Adrenal gland (tissue), 9 donors: ENCODE measurements at regions not wholly inside any gene's neighbourhood (a gene's known extent, or its start where the extent isn't known, plus 50 kb on each side); places are given as distances from the start of the nearest gene placed in this dataset.

ENCODE experiments used
- DNase-seq, 7 donors: peaks; one replicate each; pipeline ENCODE4 v3.0.0-alpha.2; 2019 to 2020
- H3K27ac ChIP-seq, 5 donors: fragments of 200-600 bp; sonication (generic) in 4 of 5; 1 replicate in 3 of 5; 2 replicates in 2 of 5; pipeline versions ENCODE4 v1.5.1 to v1.8.0; 2016 to 2020; ENCODE audit warnings: mild to moderate bottlenecking in 1 of 5
- H3K27me3 ChIP-seq: fragments of 200-600 bp; 2 replicates; pipeline ENCODE4 v1.8.0; 2021
- H3K36me3 ChIP-seq, 2 donors: fragments of 200-600 bp; replicated peaks in 1 of 2; 1 replicate in 1 of 2; 2 replicates in 1 of 2; pipeline versions ENCODE4 v1.5.1 to v1.8.0; 2018 to 2022
- H3K4me1 ChIP-seq, 2 donors: fragments of 200-600 bp; replicated peaks in 1 of 2; 1 replicate in 1 of 2; 2 replicates in 1 of 2; pipeline versions ENCODE4 v1.5.1 to v1.8.0; 2018 to 2021
- H3K4me3 ChIP-seq, 4 donors: fragments of 200-600 bp; sonication (generic) in 3 of 4; one replicate each; pipeline ENCODE4 v1.5.1; 2016 to 2018
- H3K9me3 ChIP-seq, 3 donors: fragments of 200-600 bp; sonication (generic) in 1 of 3; replicated peaks in 1 of 3; 1 replicate in 2 of 3; 2 replicates in 1 of 3; pipeline versions ENCODE4 v1.5.1 to v1.8.0; 2016 to 2021
- CTCF ChIP-seq, 6 experiments: fragments of 450-650 bp in 4 of 6; fragments of 200-600 bp in 2 of 6; sonication (generic) in 1 of 6; IDR thresholded peaks; 1 replicate in 5 of 6; 2 replicates in 1 of 6; pipeline versions ENCODE4 v1.5.1 to v1.8.0; 2016 to 2021; ENCODE audit warnings: antibody characterized with exemption in 6 of 6, mild to moderate bottlenecking in 2 of 6, moderate library complexity in 1 of 6
- POLR2A ChIP-seq, 2 donors: fragments of 450-650 bp; IDR thresholded peaks; one replicate each; pipeline ENCODE4 v1.6.1; 2017; ENCODE audit warnings: antibody characterized with exemption in 2 of 2, mild to moderate bottlenecking in 2 of 2, moderate library complexity in 1 of 2
- WGBS, 4 donors: extraction: QIAGEN DNeasy Blood & Tissue Kit in 2 of 4; methylation state at CpG; one replicate each; pipeline versions ENCODE4 v1.1.5 to v1.1.7; 2013 to 2017; 5-methylcytosine and 5-hydroxymethylcytosine counted together
- intact Hi-C, 2 donors: fragments of 100-400 bp; cut with DNase I; formaldehyde crosslinking; loops; one replicate each; pipeline versions ENCODE4 v1.14.1 to v1.15.0; 2022 to 2023
- donor health status: healthy with polysubstance abuse.
- donor health status: Bipolar disorder and iron deficiency.
- donor health status: DM: yes; HTN: yes; CAD: no.
- donor health status: DM: no; HTN: no; CAD: no.
- donor health status: DM: no; HTN: no; CAD: no.

GRCh38 chr5:104599726-104600125 is 1037.1 kb upstream of the NUDT12 start:
- Histone ChIP-seq H3K36me3 (no peaks in the 10 kb centered on the region), H3K9me3 (no peaks in the 10 kb centered on the region), H3K27me3 (no peaks in the 10 kb centered on the region), H3K27ac (no peak overlapping the region), H3K4me3 (no peak overlapping the region), H3K4me1 (no peaks in the 10 kb centered on the region)
- 41 to 71% (median 57%) methylated on average over 2 of the region's 2 CpGs for WGBS, 4 donors
- TF ChIP-seq POLR2A (IDR thresholded peaks at IDR 0.05) (no peak), CTCF (IDR thresholded peaks at IDR 0.05) (no peak)
- no peak for DNase-seq
- intact Hi-C loops, result no loop called here

GRCh38 chr5:104598285-104598684 is 1035.7 kb upstream of the NUDT12 start:
- no peaks in the 10 kb centered on the region for H3K36me3 ChIP-seq
- no peak for TF ChIP-seq POLR2A (IDR thresholded peaks at IDR 0.05)
- TF ChIP-seq CTCF (IDR thresholded peaks at IDR 0.05), result no peak
- WGBS, 4 donors, result 0 to 3% (median 0%) methylated on average over 1 of the region's 1 CpG
- no peak for DNase-seq
- intact Hi-C loops, result no loop called here
- no peaks in the 10 kb centered on the region for H3K9me3 ChIP-seq
- no peaks in the 10 kb centered on the region for H3K27me3 ChIP-seq
- H3K4me1 ChIP-seq, result no peaks in the 10 kb centered on the region
- H3K27ac ChIP-seq, result no peak overlapping the region
- no peak overlapping the region for H3K4me3 ChIP-seq

- no peak overlapping the region for H3K27ac ChIP-seq
- no peaks in the 10 kb centered on the region for H3K4me1 ChIP-seq
- no peak for DNase-seq
- intact Hi-C loops, result no loop called here
- no peak for TF ChIP-seq POLR2A (IDR thresholded peaks at IDR 0.05)
- TF ChIP-seq CTCF (IDR thresholded peaks at IDR 0.05), result no peak
- H3K9me3 ChIP-seq, result no peaks in the 10 kb centered on the region
- WGBS, 4 donors, result 81 to 94% (median 88%) methylated on average over 4 of the region's 4 CpGs
- no peaks in the 10 kb centered on the region for H3K27me3 ChIP-seq
- H3K36me3 ChIP-seq, result no peaks in the 10 kb centered on the region
- no peak overlapping the region for H3K4me3 ChIP-seq
Measured at GRCh38 chr5:104594850-104595249, 1032.3 kb upstream of the NUDT12 start.

GRCh38 chr5:104576677-104577076 is 1014.1 kb upstream of the NUDT12 start:
- H3K4me1 ChIP-seq, result no peaks in the 10 kb centered on the region
- TF ChIP-seq POLR2A (IDR thresholded peaks at IDR 0.05) (no peak), CTCF (IDR thresholded peaks at IDR 0.05) (no peak)
- WGBS, 4 donors, result 61 to 75% (median 65%) methylated on average over 5 of the region's 5 CpGs
- H3K36me3 ChIP-seq, result no peaks in the 10 kb centered on the region
- H3K27me3 ChIP-seq, result no peaks in the 10 kb centered on the region
- DNase-seq, result no peak
- intact Hi-C loops, result no loop called here
- H3K4me3 ChIP-seq, result no peak overlapping the region
- no peaks in the 10 kb centered on the region for H3K9me3 ChIP-seq
- no peak overlapping the region for H3K27ac ChIP-seq
